ENCODE measurements at regions not wholly inside any gene's neighbourhood (a gene's known extent, or its start where the extent isn't known, plus 50 kb on each side); places are given as distances from the start of the nearest gene placed in this dataset.

DNA sequence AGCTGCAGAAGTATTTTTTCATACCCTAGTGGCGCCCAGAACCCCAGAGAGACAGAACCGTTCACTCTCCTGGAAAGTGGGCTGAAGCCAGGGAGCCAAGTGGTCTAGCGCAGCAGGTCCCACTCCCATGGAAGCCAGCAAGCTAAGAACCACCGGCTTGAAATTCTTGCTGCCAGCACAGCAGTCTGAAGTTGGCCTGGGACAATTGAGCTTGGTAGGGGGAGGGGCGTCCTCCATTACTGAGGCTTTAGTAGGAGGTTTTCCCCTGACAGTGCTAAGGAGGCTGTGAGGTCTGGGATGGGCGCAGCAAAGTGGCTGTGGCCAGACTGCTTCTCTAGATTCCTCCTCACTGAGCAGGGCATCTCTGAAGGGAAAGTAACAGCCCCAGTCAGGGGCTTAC lies 84.5 kb upstream of the ATXN3L start:
- Histone ChIP-seq H3K4me3 (ENCODE audit: low read depth, low read length) (no peak overlapping the region), H3K36me3 (ENCODE audit: control insufficient read depth, insufficient read depth, low read length) (no peaks in the 10 kb centered on the region), H3K27me3 (ENCODE audit: control insufficient read depth, insufficient read depth, low read length) (no peaks in the 10 kb centered on the region)
- DNase-seq (ENCODE audit: low read depth) = no peak
- TF ChIP-seq, protein P1, sequence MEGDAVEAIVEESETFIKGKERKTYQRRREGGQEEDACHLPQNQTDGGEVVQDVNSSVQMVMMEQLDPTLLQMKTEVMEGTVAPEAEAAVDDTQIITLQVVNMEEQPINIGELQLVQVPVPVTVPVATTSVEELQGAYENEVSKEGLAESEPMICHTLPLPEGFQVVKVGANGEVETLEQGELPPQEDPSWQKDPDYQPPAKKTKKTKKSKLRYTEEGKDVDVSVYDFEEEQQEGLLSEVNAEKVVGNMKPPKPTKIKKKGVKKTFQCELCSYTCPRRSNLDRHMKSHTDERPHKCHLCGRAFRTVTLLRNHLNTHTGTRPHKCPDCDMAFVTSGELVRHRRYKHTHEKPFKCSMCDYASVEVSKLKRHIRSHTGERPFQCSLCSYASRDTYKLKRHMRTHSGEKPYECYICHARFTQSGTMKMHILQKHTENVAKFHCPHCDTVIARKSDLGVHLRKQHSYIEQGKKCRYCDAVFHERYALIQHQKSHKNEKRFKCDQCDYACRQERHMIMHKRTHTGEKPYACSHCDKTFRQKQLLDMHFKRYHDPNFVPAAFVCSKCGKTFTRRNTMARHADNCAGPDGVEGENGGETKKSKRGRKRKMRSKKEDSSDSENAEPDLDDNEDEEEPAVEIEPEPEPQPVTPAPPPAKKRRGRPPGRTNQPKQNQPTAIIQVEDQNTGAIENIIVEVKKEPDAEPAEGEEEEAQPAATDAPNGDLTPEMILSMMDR (IDR thresholded peaks at IDR 0.05; ENCODE audit: insufficient read depth, low read length, poor library complexity, severe bottlenecking) = no peak

DNA sequence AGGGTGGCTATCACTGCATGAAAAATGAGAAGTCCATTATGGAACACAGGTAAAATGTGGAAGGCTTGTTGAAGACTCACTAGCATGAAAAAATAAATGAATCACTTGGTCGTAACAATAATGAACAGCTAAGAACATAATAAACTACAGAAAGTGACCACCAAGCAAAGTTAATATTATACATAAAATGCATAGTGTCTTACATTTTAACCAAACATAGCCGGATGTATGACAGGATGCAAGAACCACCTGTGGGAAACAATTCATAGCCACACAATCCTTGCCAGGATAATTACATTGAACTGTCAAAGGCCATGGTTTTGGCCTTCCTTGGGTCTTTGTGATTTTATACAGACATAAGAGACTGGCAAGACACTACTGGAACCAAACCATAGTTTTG lies 81.9 kb upstream of the ATXN3L start:
- Histone ChIP-seq H3K4me3 (ENCODE audit: low read depth, low read length) (no peak overlapping the region), H3K27me3 (ENCODE audit: control insufficient read depth, insufficient read depth, low read length) (no peaks in the 10 kb centered on the region), H3K36me3 (ENCODE audit: control insufficient read depth, insufficient read depth, low read length) (no peaks in the 10 kb centered on the region)
- TF ChIP-seq, protein P1 (IDR thresholded peaks at IDR 0.05; ENCODE audit: insufficient read depth, low read length, poor library complexity, severe bottlenecking) = no peak
- no peak for DNase-seq (ENCODE audit: low read depth)

DNA sequence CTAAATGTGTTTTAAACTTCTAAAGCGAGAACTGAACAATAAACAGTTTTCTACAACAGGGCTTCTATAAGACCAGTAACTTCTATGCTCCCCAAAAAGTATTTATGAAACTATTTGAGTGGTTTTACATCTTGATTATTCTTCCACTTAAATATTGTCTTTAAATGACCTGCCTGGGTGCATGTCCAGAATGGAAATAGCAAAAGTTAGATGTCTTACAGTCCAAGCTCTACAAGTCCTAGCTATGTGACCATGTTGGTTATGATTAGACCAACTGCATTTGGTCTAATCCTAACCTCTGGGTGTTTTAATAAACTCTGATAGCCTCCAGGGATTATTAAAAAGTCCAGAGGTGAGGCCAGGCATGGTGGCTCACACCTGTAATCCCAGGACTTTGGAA lies 79.0 kb upstream of the ATXN3L start:
- H3K4me3 ChIP-seq (ENCODE audit: low read depth, low read length) = no peak overlapping the region
- TF ChIP-seq, protein P1 (IDR thresholded peaks at IDR 0.05; ENCODE audit: insufficient read depth, low read length, poor library complexity, severe bottlenecking) = no peak
- no peak for DNase-seq (ENCODE audit: low read depth)
- H3K27me3 ChIP-seq (ENCODE audit: control insufficient read depth, insufficient read depth, low read length) = no peaks in the 10 kb centered on the region
- H3K36me3 ChIP-seq (ENCODE audit: control insufficient read depth, insufficient read depth, low read length) = no peaks in the 10 kb centered on the region

DNA sequence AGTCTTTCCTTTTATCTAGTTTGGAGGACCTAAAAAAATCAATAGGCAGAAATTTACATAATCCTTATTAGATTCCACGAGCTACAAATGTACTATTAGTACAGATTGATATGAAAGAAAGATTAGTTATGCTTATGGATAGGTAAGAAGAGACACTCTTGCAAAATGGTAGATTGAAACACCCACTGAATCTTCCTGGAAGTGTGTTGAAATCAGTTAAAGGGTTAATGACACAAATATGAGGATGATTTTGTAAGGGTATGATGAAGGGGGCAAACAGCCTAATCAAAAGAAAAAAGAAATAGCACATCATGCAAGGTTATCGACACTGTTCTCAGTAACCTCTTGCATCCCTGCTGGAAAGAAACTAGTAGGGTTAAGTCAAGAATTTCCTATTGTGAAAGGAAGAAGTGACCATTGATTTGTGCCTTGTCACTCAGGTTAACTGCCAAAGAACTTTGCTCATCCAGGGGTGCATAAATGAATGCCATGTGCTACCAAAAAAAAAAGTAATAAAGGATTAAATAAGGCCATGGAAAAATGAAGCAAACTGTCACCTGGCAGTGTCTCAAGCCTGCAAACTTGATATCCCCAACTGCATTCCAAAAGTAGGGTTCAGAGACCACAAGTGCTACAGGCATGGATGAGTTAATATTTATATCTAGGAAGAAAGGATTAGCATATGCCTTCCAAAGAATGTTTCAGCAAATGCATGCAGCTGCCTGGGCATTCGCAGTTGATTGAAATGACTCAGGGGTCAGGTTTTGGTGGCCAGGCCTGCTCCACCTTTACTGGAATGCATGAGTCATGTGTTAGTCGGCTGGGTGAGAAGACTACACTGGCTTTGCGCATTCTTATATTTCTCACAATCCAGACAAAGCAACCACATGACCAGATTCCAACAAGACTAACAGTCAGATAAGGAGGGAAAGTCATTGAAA lies 78.3 kb upstream of the ATXN3L start:
- H3K4me3 ChIP-seq (ENCODE audit: low read depth, low read length) = no peak overlapping the region
- H3K36me3 ChIP-seq (ENCODE audit: control insufficient read depth, insufficient read depth, low read length) = no peaks in the 10 kb centered on the region
- no peaks in the 10 kb centered on the region for H3K27me3 ChIP-seq (ENCODE audit: control insufficient read depth, insufficient read depth, low read length)
- peak; percentile 99 for DNase-seq (ENCODE audit: low read depth)
- TF ChIP-seq, protein P1 (IDR thresholded peaks at IDR 0.05; ENCODE audit: insufficient read depth, low read length, poor library complexity, severe bottlenecking) = no peak

DNA sequence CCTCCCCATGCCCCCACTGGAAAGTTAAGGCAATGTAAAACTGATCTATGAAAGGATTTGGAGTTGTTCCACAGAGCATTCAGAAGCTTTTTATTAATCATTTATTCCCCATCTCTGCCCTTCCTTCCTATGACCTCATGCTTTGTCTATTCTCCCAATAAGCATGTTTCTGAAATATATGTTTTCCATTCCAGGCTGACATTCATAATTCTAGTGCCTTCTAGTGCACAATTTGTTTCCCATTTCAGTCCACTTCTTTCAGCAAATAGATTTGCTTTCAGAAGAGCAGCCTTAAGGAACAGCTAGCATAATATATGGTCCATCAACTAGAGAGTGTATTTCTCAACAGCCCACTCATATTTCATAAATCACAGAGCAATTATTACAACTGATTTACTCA lies 77.1 kb upstream of the ATXN3L start:
- no peak for DNase-seq (ENCODE audit: low read depth)
- TF ChIP-seq, protein P1 (IDR thresholded peaks at IDR 0.05; ENCODE audit: insufficient read depth, low read length, poor library complexity, severe bottlenecking) = no peak

DNA sequence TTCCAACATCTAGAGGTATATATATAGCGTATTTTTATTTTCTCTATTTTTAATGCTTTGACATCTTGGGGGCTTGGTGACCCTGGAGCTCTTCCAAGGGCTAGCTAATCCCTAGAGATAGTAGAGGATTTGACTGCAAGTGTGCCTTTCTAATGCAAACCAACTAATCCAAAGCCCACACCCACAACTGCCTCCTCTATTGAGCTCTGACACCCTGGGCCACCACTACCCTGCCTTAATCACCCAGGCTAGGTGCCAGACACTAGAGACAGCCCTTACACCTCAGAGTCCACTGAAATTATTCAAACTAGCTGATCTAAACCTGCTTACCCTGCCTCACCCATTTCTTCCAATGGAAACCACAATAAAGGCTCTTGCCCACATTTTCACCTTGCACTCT lies 69.6 kb upstream of the ATXN3L start:
- H3K36me3 ChIP-seq (ENCODE audit: control insufficient read depth, insufficient read depth, low read length) = no peaks in the 10 kb centered on the region
- TF ChIP-seq, protein P1 (IDR thresholded peaks at IDR 0.05; ENCODE audit: insufficient read depth, low read length, poor library complexity, severe bottlenecking) = no peak
- DNase-seq (ENCODE audit: low read depth) = no peak
- H3K27me3 ChIP-seq (ENCODE audit: control insufficient read depth, insufficient read depth, low read length) = no peaks in the 10 kb centered on the region
- no peak overlapping the region for H3K4me3 ChIP-seq (ENCODE audit: low read depth, low read length)

More for the DNA sequence above, 77.1 kb upstream of the ATXN3L start:
- Histone ChIP-seq H3K27me3 (ENCODE audit: control insufficient read depth, insufficient read depth, low read length) (no peaks in the 10 kb centered on the region), H3K36me3 (ENCODE audit: control insufficient read depth, insufficient read depth, low read length) (no peaks in the 10 kb centered on the region), H3K4me3 (ENCODE audit: low read depth, low read length) (no peak overlapping the region)
